ENCODE measurements at regions not wholly inside any gene's neighbourhood (a gene's known extent, or its start where the extent isn't known, plus 50 kb on each side); places are given as distances from the start of the nearest gene placed in this dataset.

DNA sequence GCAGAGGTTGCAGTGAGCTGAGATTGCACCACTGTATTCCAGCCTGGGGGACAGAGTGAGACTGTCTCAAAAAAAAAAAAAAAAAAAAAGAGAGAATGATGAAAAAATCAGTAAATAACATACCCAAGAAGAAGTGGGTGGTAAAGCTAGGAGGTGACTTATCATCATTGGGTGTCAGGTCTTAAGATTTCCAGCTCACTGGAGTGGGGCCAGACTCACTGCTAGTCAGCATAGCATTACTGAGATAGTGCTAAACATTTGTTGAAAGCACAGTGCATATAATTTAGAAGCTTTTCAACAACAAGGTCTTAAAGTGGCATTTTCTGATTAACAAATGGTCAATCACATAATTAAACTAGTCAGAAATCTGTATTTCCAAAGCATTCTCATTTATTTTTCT is 221.8 kb upstream of the GYPA start:
- no peaks in the 10 kb centered on the region for H3K4me1 ChIP-seq (ENCODE audit: control insufficient read depth, low read length)
- no peaks in the 10 kb centered on the region for H3F3A ChIP-seq (ENCODE audit: control insufficient read depth, insufficient read depth)
- H3K79me2 ChIP-seq (ENCODE audit: control insufficient read depth, low read length): no peaks in the 10 kb centered on the region
- H3K9me2 ChIP-seq (replicated peaks; ENCODE audit: control insufficient read depth, low read length): no peaks in the 10 kb centered on the region
- no peaks in the 10 kb centered on the region for H3K27me3 ChIP-seq (ENCODE audit: control insufficient read depth, low read length)
- no peak overlapping the region for H3K4me3 ChIP-seq (ENCODE audit: low read length)
- H3K9me3 ChIP-seq (ENCODE audit: control insufficient read depth, insufficient read depth, low read length): no peaks in the 10 kb centered on the region
- TF ChIP-seq, protein P1, sequence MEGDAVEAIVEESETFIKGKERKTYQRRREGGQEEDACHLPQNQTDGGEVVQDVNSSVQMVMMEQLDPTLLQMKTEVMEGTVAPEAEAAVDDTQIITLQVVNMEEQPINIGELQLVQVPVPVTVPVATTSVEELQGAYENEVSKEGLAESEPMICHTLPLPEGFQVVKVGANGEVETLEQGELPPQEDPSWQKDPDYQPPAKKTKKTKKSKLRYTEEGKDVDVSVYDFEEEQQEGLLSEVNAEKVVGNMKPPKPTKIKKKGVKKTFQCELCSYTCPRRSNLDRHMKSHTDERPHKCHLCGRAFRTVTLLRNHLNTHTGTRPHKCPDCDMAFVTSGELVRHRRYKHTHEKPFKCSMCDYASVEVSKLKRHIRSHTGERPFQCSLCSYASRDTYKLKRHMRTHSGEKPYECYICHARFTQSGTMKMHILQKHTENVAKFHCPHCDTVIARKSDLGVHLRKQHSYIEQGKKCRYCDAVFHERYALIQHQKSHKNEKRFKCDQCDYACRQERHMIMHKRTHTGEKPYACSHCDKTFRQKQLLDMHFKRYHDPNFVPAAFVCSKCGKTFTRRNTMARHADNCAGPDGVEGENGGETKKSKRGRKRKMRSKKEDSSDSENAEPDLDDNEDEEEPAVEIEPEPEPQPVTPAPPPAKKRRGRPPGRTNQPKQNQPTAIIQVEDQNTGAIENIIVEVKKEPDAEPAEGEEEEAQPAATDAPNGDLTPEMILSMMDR (IDR thresholded peaks at IDR 0.05; ENCODE audit: low read depth, low read length, poor library complexity, severe bottlenecking): no peak
- no peaks in the 10 kb centered on the region for H3K36me3 ChIP-seq (ENCODE audit: control insufficient read depth, low read length)
- H3K4me2 ChIP-seq (ENCODE audit: low read length): no peak overlapping the region
- H3K27ac ChIP-seq (ENCODE audit: low read depth, low read length): no peak overlapping the region
- H4K20me1 ChIP-seq (ENCODE audit: control insufficient read depth, insufficient read depth, low read depth, low read length): no peaks in the 10 kb centered on the region

DNA sequence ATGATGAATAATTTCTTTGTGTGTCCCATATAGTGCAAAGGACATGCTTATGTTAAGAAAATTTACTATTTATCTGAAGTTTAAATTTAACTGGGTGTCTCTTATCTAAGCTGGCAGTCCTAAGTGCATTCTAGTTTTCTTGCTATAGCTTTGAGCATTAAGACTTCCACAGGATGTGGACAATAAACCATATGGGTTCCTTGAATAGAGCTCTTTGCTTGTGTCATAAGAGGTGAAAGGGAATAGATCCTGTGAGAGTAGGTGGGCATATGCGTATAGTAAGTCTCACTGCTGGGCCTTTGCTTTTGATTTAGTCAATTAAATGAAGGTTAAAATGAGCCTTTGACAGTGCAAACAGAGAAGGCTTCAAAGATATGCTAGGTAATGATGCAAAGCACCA is 223.4 kb upstream of the GYPA start:
- Histone ChIP-seq H3K79me2 (ENCODE audit: control insufficient read depth, low read length) (no peaks in the 10 kb centered on the region), H3K4me3 (ENCODE audit: low read length) (no peak overlapping the region), H3K9me2 (replicated peaks; ENCODE audit: control insufficient read depth, low read length) (no peaks in the 10 kb centered on the region), H3K4me1 (ENCODE audit: control insufficient read depth, low read length) (no peaks in the 10 kb centered on the region), H3F3A (ENCODE audit: control insufficient read depth, insufficient read depth) (no peaks in the 10 kb centered on the region), H3K27ac (ENCODE audit: low read depth, low read length) (no peak overlapping the region), H3K27me3 (ENCODE audit: control insufficient read depth, low read length) (no peaks in the 10 kb centered on the region), H3K4me2 (ENCODE audit: low read length) (no peak overlapping the region), H3K36me3 (ENCODE audit: control insufficient read depth, low read length) (no peaks in the 10 kb centered on the region), H4K20me1 (ENCODE audit: control insufficient read depth, insufficient read depth, low read depth, low read length) (no peaks in the 10 kb centered on the region), H3K9me3 (ENCODE audit: control insufficient read depth, insufficient read depth, low read length) (no peaks in the 10 kb centered on the region)
- no peak for TF ChIP-seq EZH2phosphoT487 (IDR thresholded peaks at IDR 0.05; ENCODE audit: borderline replicate concordance, low read length)
- TF ChIP-seq, protein P1 (IDR thresholded peaks at IDR 0.05; ENCODE audit: low read depth, low read length, poor library complexity, severe bottlenecking): no peak

DNA sequence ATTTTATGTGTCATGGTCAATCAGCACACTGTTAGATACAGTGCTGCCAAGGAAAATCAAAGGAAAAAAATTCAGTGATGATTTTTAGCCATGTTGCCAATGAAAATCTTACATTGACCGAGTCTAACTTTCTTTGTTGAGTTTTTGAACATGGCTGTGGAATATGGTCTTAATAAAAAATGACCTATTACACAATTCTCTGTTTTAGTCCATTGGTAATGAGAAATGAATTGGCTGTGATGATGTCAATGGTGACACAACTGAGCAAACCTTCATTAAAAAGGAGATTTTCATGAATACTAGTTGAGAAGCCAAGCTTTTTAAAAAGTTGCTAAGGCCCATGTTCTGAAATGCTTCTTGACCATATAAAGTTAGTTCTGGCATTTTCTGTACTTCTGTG is 225.9 kb upstream of the GYPA start:
- no peaks in the 10 kb centered on the region for H3K4me1 ChIP-seq (ENCODE audit: control insufficient read depth, low read length)
- TF ChIP-seq EZH2phosphoT487 (IDR thresholded peaks at IDR 0.05; ENCODE audit: borderline replicate concordance, low read length): no peak
- TF ChIP-seq, protein P1 (IDR thresholded peaks at IDR 0.05; ENCODE audit: low read depth, low read length, poor library complexity, severe bottlenecking): no peak
- no peaks in the 10 kb centered on the region for H3F3A ChIP-seq (ENCODE audit: control insufficient read depth, insufficient read depth)
- H3K36me3 ChIP-seq (ENCODE audit: control insufficient read depth, low read length): no peaks in the 10 kb centered on the region
- H3K9me2 ChIP-seq (replicated peaks; ENCODE audit: control insufficient read depth, low read length): no peaks in the 10 kb centered on the region
- H3K9me3 ChIP-seq (ENCODE audit: control insufficient read depth, insufficient read depth, low read length): no peaks in the 10 kb centered on the region
- no peak overlapping the region for H3K4me3 ChIP-seq (ENCODE audit: low read length)
- no peaks in the 10 kb centered on the region for H4K20me1 ChIP-seq (ENCODE audit: control insufficient read depth, insufficient read depth, low read depth, low read length)
- H3K79me2 ChIP-seq (ENCODE audit: control insufficient read depth, low read length): no peaks in the 10 kb centered on the region
- no peak overlapping the region for H3K4me2 ChIP-seq (ENCODE audit: low read length)
- no peak overlapping the region for H3K27ac ChIP-seq (ENCODE audit: low read depth, low read length)
- H3K27me3 ChIP-seq (ENCODE audit: control insufficient read depth, low read length): no peaks in the 10 kb centered on the region

DNA sequence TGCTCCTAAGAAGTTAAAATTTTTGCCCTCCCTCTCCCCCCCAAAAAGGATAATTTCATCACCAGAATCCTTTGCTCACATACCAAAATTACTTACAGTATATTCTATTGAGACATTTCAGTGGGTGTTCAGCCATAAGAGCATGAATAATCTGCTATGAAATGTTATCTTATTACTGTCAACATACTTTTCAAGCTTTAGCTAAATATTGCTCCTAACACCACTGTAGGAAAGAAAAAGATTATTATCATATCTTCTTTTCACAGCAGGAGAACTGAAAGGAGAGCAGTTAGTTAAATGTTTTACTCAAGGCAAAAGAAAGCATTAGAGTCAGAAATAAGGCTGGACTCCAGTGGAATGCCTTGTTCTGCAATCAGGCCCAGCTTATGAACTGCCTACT is 231.0 kb upstream of the GYPA start:
- no peaks in the 10 kb centered on the region for H3F3A ChIP-seq (ENCODE audit: control insufficient read depth, insufficient read depth)
- H3K27ac ChIP-seq (ENCODE audit: low read depth, low read length): no peak overlapping the region

More for the DNA sequence above, 231.0 kb upstream of the GYPA start:
- H3K27me3 ChIP-seq (ENCODE audit: control insufficient read depth, low read length): no peaks in the 10 kb centered on the region
- no peaks in the 10 kb centered on the region for H3K9me3 ChIP-seq (ENCODE audit: control insufficient read depth, insufficient read depth, low read length)
- H3K9me2 ChIP-seq (replicated peaks; ENCODE audit: control insufficient read depth, low read length): no peaks in the 10 kb centered on the region; the same call in 1 of the 2 replicates
- no peak overlapping the region for H3K4me3 ChIP-seq (ENCODE audit: low read length)
- TF ChIP-seq EZH2phosphoT487 (IDR thresholded peaks at IDR 0.05; ENCODE audit: borderline replicate concordance, low read length): no peak
- TF ChIP-seq, protein P1 (IDR thresholded peaks at IDR 0.05; ENCODE audit: low read depth, low read length, poor library complexity, severe bottlenecking): no peak
- H3K4me1 ChIP-seq (ENCODE audit: control insufficient read depth, low read length): no peaks in the 10 kb centered on the region
- H4K20me1 ChIP-seq (ENCODE audit: control insufficient read depth, insufficient read depth, low read depth, low read length): no peaks in the 10 kb centered on the region
- H3K4me2 ChIP-seq (ENCODE audit: low read length): no peak overlapping the region
- H3K79me2 ChIP-seq (ENCODE audit: control insufficient read depth, low read length): no peaks in the 10 kb centered on the region
- H3K36me3 ChIP-seq (ENCODE audit: control insufficient read depth, low read length): no peaks in the 10 kb centered on the region

All from DOHH2 (cell line).